ENCODE measurements at regions not wholly inside any gene's neighbourhood (a gene's known extent, or its start where the extent isn't known, plus 50 kb on each side); places are given as distances from the start of the nearest gene placed in this dataset.

DNA sequence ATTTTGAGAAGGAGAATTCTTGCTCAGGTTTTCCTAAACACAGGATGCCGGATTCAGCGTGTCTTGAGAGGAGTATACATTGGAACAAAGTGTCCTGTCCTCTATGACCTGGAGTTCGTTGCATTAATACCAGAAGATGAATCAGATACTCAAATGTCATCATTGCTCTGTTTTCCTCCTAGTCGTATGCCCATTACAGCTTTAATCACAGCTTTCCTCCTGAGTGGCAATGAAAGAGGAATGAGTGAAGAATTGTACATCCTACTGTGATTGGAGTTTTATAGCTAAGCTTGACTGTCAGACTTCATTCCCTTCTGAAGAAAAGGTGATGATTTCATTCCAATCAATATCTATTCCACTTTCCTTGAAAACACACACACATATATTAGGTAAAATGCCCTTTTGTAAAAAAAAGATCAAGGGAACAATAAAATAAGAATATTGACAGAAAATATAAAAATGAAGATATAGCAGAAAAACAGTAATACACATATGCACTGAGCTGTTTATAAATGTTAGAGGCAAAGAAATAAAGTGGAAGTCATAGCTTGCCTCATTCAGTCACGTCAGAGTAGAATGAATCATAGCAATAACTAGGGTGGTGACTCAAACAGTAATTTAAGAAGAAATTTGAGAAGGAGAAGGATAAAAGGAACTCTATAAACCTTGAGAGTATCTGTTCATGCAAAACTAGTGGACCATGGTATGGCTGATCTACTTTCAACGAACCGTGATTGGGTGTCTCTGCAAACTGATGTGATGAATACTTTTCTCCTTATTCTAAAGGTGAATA lies 501.5 kb downstream of the SUCLA2 start:
- Histone ChIP-seq H3K9me3 (replicated peaks in 1 of 2; ENCODE audit: control insufficient read depth in 1 of 2, insufficient read depth in 1 of 2, low read length in 2 of 2) (no peaks in the 10 kb centered on the region), H3K27ac (ENCODE audit: low read depth in 1 of 2, low read length in 2 of 2) (peak overlapping the region in 1 of 2 donors; percentile 80), H3K4me2 (replicated peaks; ENCODE audit: extremely low read depth, low read length, poor library complexity, severe bottlenecking) (peak overlapping the region; percentile 26), H3K79me2 (ENCODE audit: insufficient read depth, low read length) (no peaks in the 10 kb centered on the region), H3K4me3 (replicated peaks in 1 of 3; ENCODE audit: low read depth in 2 of 3, low read length in 3 of 3) (peak overlapping the region in 1 of 3 experiments; percentile 5), H3K36me3 (replicated peaks in 1 of 2; ENCODE audit: control insufficient read depth in 1 of 2, insufficient read depth in 2 of 2, low read length in 2 of 2) (no peaks in the 10 kb centered on the region), H4K20me1 (ENCODE audit: insufficient read depth, low read length) (no peaks in the 10 kb centered on the region), H3K4me1 (ENCODE audit: control insufficient read depth in 1 of 2, insufficient read depth in 2 of 2, low read length in 2 of 2) (peaks cover 35 to 37% of the 10 kb centered on the region in 2 donors), H2AFZ (ENCODE audit: insufficient read depth, low read depth, low read length, poor library complexity, severe bottlenecking) (no peak overlapping the region), H3K27me3 (ENCODE audit: control insufficient read depth in 2 of 2, insufficient read depth in 2 of 2, low read length in 2 of 2) (no peaks in the 10 kb centered on the region), H3K9ac (ENCODE audit: insufficient read depth, low read length, poor library complexity, severe bottlenecking) (no peak overlapping the region)
- H3K9me3 Mint-ChIP-seq, result peaks cover 0 to 2% (median 0%) of the 10 kb centered on the region in 7 donors
- TF ChIP-seq, protein P1, sequence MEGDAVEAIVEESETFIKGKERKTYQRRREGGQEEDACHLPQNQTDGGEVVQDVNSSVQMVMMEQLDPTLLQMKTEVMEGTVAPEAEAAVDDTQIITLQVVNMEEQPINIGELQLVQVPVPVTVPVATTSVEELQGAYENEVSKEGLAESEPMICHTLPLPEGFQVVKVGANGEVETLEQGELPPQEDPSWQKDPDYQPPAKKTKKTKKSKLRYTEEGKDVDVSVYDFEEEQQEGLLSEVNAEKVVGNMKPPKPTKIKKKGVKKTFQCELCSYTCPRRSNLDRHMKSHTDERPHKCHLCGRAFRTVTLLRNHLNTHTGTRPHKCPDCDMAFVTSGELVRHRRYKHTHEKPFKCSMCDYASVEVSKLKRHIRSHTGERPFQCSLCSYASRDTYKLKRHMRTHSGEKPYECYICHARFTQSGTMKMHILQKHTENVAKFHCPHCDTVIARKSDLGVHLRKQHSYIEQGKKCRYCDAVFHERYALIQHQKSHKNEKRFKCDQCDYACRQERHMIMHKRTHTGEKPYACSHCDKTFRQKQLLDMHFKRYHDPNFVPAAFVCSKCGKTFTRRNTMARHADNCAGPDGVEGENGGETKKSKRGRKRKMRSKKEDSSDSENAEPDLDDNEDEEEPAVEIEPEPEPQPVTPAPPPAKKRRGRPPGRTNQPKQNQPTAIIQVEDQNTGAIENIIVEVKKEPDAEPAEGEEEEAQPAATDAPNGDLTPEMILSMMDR (IDR thresholded peaks at IDR 0.05), result no peak
- no peak overlapping the region for H3K4me3 Mint-ChIP-seq
- H3K27me3 Mint-ChIP-seq (ENCODE audit: low read depth in 3 of 3), result peaks cover 0 to 2% (median 0%) of the 10 kb centered on the region in 3 donors
- peak overlapping the region; percentile 79 to 97 (median 91) for H3K27ac Mint-ChIP-seq
- peak; percentile 75 to 91 (median 88) for DNase-seq
- intact Hi-C loops (cut with micrococcal nuclease), result no loop called here
- H3K4me1 Mint-ChIP-seq, result peaks cover 42% of the 10 kb centered on the region
- 51% methylated on average over 4 of the region's 7 CpGs for WGBS (ENCODE audit: insufficient coverage)
- peaks cover 0 to 2% of the 10 kb centered on the region in 2 donors for H3K36me3 Mint-ChIP-seq

- H2AFZ ChIP-seq (ENCODE audit: insufficient read depth, low read depth, low read length, poor library complexity, severe bottlenecking), result no peak overlapping the region
- H3K27me3 Mint-ChIP-seq (ENCODE audit: low read depth in 3 of 3), result peaks cover 0 to 2% (median 2%) of the 10 kb centered on the region in 3 donors
These were observed 516.5 kb downstream of the SUCLA2 start for GRCh38 chr13:47484548-47484947.

More at GRCh38 chr13:47484548-47484947, 516.5 kb downstream of the SUCLA2 start:
- H4K20me1 ChIP-seq (ENCODE audit: insufficient read depth, low read length), result no peaks in the 10 kb centered on the region
- H3K9me3 Mint-ChIP-seq, result no peaks in the 10 kb centered on the region
- 33% methylated on average over 1 of the region's 3 CpGs for WGBS (ENCODE audit: insufficient coverage)
- peak overlapping the region in 1 of 2 donors; percentile 3 for H3K27ac ChIP-seq (ENCODE audit: low read depth in 1 of 2, low read length in 2 of 2)
- no peaks in the 10 kb centered on the region for H3K79me2 ChIP-seq (ENCODE audit: insufficient read depth, low read length)
- TF ChIP-seq, protein P1 (IDR thresholded peaks at IDR 0.05), result no peak
- peaks cover 28 to 39% of the 10 kb centered on the region in 2 donors for H3K4me1 ChIP-seq (ENCODE audit: control insufficient read depth in 1 of 2, insufficient read depth in 2 of 2, low read length in 2 of 2)
- peak; percentile 16 to 37 (median 35) for DNase-seq
- H3K4me2 ChIP-seq (replicated peaks; ENCODE audit: extremely low read depth, low read length, poor library complexity, severe bottlenecking), result no peak overlapping the region
- H3K4me3 ChIP-seq (replicated peaks in 1 of 3; ENCODE audit: low read depth in 2 of 3, low read length in 3 of 3), result no peak overlapping the region
- no peaks in the 10 kb centered on the region for H3K36me3 ChIP-seq (replicated peaks in 1 of 2; ENCODE audit: control insufficient read depth in 1 of 2, insufficient read depth in 2 of 2, low read length in 2 of 2)
- no peak overlapping the region for H3K4me3 Mint-ChIP-seq
- H3K4me1 Mint-ChIP-seq, result peaks cover 34% of the 10 kb centered on the region
- peaks cover 0 to 2% of the 10 kb centered on the region in 2 donors for H3K36me3 Mint-ChIP-seq
- intact Hi-C loops (cut with micrococcal nuclease), result no loop called here
- H3K9ac ChIP-seq (ENCODE audit: insufficient read depth, low read length, poor library complexity, severe bottlenecking), result no peak overlapping the region
- H3K27me3 ChIP-seq (ENCODE audit: control insufficient read depth in 2 of 2, insufficient read depth in 2 of 2, low read length in 2 of 2), result no peaks in the 10 kb centered on the region
- no peaks in the 10 kb centered on the region for H3K9me3 ChIP-seq (replicated peaks in 1 of 2; ENCODE audit: control insufficient read depth in 1 of 2, insufficient read depth in 1 of 2, low read length in 2 of 2)
- H3K27ac Mint-ChIP-seq, result peak overlapping the region in 1 of 7 donors; percentile 56
